GM12878 (cell line): ENCODE measurements at regions not wholly inside any gene's neighbourhood (a gene's known extent, or its start where the extent isn't known, plus 50 kb on each side); places are given as distances from the start of the nearest gene placed in this dataset.

Experiments used
- ATAC-seq: fragments of 200-7000 bp; cut with Tn5 transposase; 3 replicates; pipeline ENCODE4 v1.9.1; 2020; ENCODE audit warnings: mild to moderate bottlenecking, moderate library complexity
- BruUV-seq: library from RNA; stranded (reverse); fragments of 400-500 nt; replicated peaks from 2 replicates; lab custom pipeline; 2021; lab: Mats Ljungman, UMichigan
- CTCF ChIA-PET: fragments of 300-600 bp; sonication (Branson Sonifier 250); formaldehyde crosslinking; extraction: SDS; loops from one replicate; lab custom pipeline; 2021; ENCODE audit warnings: inconsistent platforms; lab: Yijun Ruan, JAX
- POLR2A ChIA-PET: fragments of 350-600 bp; formaldehyde crosslinking; extraction: SDS; loops from one replicate; lab custom pipeline; 2021; ENCODE audit warnings: inconsistent platforms; lab: Charles Lee
- RAD21 ChIA-PET: fragments of 300-600 bp; sonication (Branson Sonifier 250); formaldehyde crosslinking; loops from one replicate; lab custom pipeline; 2023; ENCODE audit warnings: antibody characterized with exemption; ENCODE audit not compliant: unreplicated experiment; lab: Charles Lee
- SMC1A ChIA-PET: fragments of 300-600 bp; sonication (Branson Sonifier 250); formaldehyde crosslinking; loops from one replicate; lab custom pipeline; 2023; ENCODE audit not compliant: unreplicated experiment, uncharacterized antibody; lab: Charles Lee
- DNase-seq: peaks from one replicate; pipeline ENCODE4 v3.0.0-alpha.2; 2011; ENCODE audit warnings: low read depth, low spot score
- FAIRE-seq: peaks from 3 replicates; lab custom pipeline; 2011; peaks lifted over from hg19 to GRCh38; lab: Jason Lieb, UNC
- H2AFZ ChIP-seq: 2 replicates; pipeline ENCODE4 v1.6.0; 2011; ENCODE audit warnings: low read depth, low read length, control low read depth; ENCODE audit not compliant: control insufficient read depth
- H3K27ac ChIP-seq: 2 replicates; pipeline ENCODE4 v1.5.1; 2011; ENCODE audit warnings: control low read depth; ENCODE audit not compliant: control insufficient read depth, insufficient read depth
- H3K27me3 ChIP-seq, 2 experiments: replicated peaks in 1 of 2; 2 replicates each; pipeline versions ENCODE4 v1.6.0 to v1.6.1; 2011; ENCODE audit warnings: low read length in 1 of 2; ENCODE audit not compliant: control insufficient read depth in 2 of 2, insufficient read depth in 2 of 2
- H3K36me3 ChIP-seq, 2 experiments: 2 replicates each; pipeline ENCODE4 v1.5.1; 2011; ENCODE audit warnings: low read length in 1 of 2; ENCODE audit not compliant: control insufficient read depth in 2 of 2, insufficient read depth in 2 of 2
- H3K4me1 ChIP-seq: 2 replicates; pipeline ENCODE4 v1.6.1; 2011; ENCODE audit warnings: mild to moderate bottlenecking, low read length, moderate library complexity, mixed read lengths; ENCODE audit not compliant: control insufficient read depth, insufficient read depth
- H3K4me2 ChIP-seq: 2 replicates; pipeline ENCODE4 v1.6.0; 2011; ENCODE audit warnings: control low read depth; ENCODE audit not compliant: control insufficient read depth, insufficient read depth
- H3K4me3 ChIP-seq: fragments of 200-600 bp; sonication (generic); 2 replicates; pipeline ENCODE4 v1.5.1; 2016
- H3K79me2 ChIP-seq: 2 replicates; pipeline ENCODE4 v1.6.0; 2011; ENCODE audit warnings: low read length; ENCODE audit not compliant: control insufficient read depth, insufficient read depth
- H3K9ac ChIP-seq: 2 replicates; pipeline ENCODE4 v1.8.0; 2011; ENCODE audit warnings: low read length, control low read depth, mixed read lengths; ENCODE audit not compliant: control insufficient read depth, insufficient read depth
- H3K9me3 ChIP-seq: replicated peaks from 3 replicates; pipeline ENCODE4 v1.5.1; 2011; ENCODE audit warnings: mild to moderate bottlenecking, low read length; ENCODE audit not compliant: control insufficient read depth, insufficient read depth
- H4K20me1 ChIP-seq: 2 replicates; pipeline ENCODE4 v1.6.0; 2011; ENCODE audit not compliant: control insufficient read depth, insufficient read depth
- EP300 ChIP-seq, 2 experiments: fragments of 150-350 bp in 1 of 2; IDR thresholded peaks; 2 replicates each; pipeline ENCODE4 v1.6.1; 2011 to 2012; ENCODE audit warnings: low read depth in 2 of 2, low read length in 2 of 2, borderline replicate concordance in 1 of 2, improper control_type of control experiment in 1 of 2, inconsistent platforms in 1 of 2; ENCODE audit not compliant: control insufficient read depth in 1 of 2
- MLLT1 ChIP-seq: fragments of 450-650 bp; IDR thresholded peaks from 2 replicates; pipeline ENCODE4 v1.6.1; 2016; ENCODE audit warnings: mild to moderate bottlenecking
- POLR2AphosphoS5 ChIP-seq: IDR thresholded peaks from 2 replicates; pipeline ENCODE4 v1.6.1; 2011; ENCODE audit warnings: mild to moderate bottlenecking, low read length, inconsistent platforms
- RB1 ChIP-seq: fragments of 450-650 bp; formaldehyde crosslinking; IDR thresholded peaks from 2 replicates; pipeline ENCODE4 v1.6.1; 2017; ENCODE audit warnings: mild to moderate bottlenecking, borderline replicate concordance
- RFX5 ChIP-seq: IDR thresholded peaks from 2 replicates; pipeline ENCODE4 v1.6.1; 2011; ENCODE audit warnings: low read depth, low read length, improper control_type of control experiment
- SMC3 ChIP-seq: IDR thresholded peaks from 2 replicates; pipeline ENCODE4 v1.6.1; 2011; ENCODE audit warnings: low read length, improper control_type of control experiment, borderline replicate concordance
- SP1 ChIP-seq: IDR thresholded peaks from one replicate; pipeline ENCODE4 v1.6.1; 2011; ENCODE audit warnings: low read depth, low read length
- SREBF2 ChIP-seq: IDR thresholded peaks from 2 replicates; pipeline ENCODE4 v1.6.1; 2012; ENCODE audit warnings: mild to moderate bottlenecking, low read length
- TCF7 ChIP-seq: IDR thresholded peaks from 2 replicates; pipeline ENCODE4 v1.6.1; 2014; ENCODE audit warnings: antibody characterized with exemption, borderline replicate concordance
- ZNF24 ChIP-seq: fragments of 450-650 bp; IDR thresholded peaks from 2 replicates; pipeline ENCODE4 v1.6.1; 2017; ENCODE audit warnings: antibody characterized with exemption, mild to moderate bottlenecking
- ZNF274 ChIP-seq: IDR thresholded peaks from one replicate; pipeline ENCODE4 v1.8.0; 2011; ENCODE audit not compliant: insufficient read length, insufficient read depth
- ZZZ3 ChIP-seq: IDR thresholded peaks from 2 replicates; pipeline ENCODE4 v1.6.1; 2011; ENCODE audit warnings: low read depth; ENCODE audit not compliant: control insufficient read depth, insufficient read length
- WGBS: methylation state at CpG from one replicate; pipeline ENCODE4 v1.1.6; 2016; ENCODE audit warnings: low lambda C conversion rate; ENCODE audit not compliant: insufficient replicate concordance, insufficient coverage; ENCODE audit errors: missing lambda C conversion rate; 5-methylcytosine and 5-hydroxymethylcytosine counted together
- in situ Hi-C: fragments of 300-500 bp; cut with MboI; formaldehyde crosslinking; loops from 9 replicates; pipeline ENCODE4 v1.14.3; 2018; ENCODE audit warnings: mixed read lengths
- intact Hi-C: fragments of 100-400 bp; cut with micrococcal nuclease; formaldehyde crosslinking; loops from one replicate; pipeline ENCODE4 v1.14.2; 2022; ENCODE audit not compliant: unreplicated experiment
- TF ChIP-seq, protein P1 (sequence below): IDR thresholded peaks from 2 replicates; pipeline ENCODE4 v1.6.1; 2011; ENCODE audit warnings: borderline replicate concordance, low read depth, mild to moderate bottlenecking, moderate library complexity, low read length; ENCODE audit not compliant: insufficient read depth, poor library complexity, severe bottlenecking
- TF ChIP-seq, protein P2 (sequence below): fragments of 450-650 bp; IDR thresholded peaks from 2 replicates; pipeline ENCODE4 v1.6.1; 2018; ENCODE audit warnings: borderline replicate concordance, mild to moderate bottlenecking; ENCODE audit not compliant: partially characterized antibody
- TF ChIP-seq, protein P3 (sequence below): IDR thresholded peaks from 2 replicates; pipeline ENCODE4 v1.6.1; 2011; ENCODE audit warnings: mild to moderate bottlenecking, low read depth, low read length, moderate library complexity; ENCODE audit not compliant: insufficient replicate concordance

GRCh38 chr6:170182781-170183120, 108.1 kb downstream of the DLL1 start:
- SMC1A ChIA-PET: no interaction called here
- Histone ChIP-seq H4K20me1 (no peaks in the 10 kb centered on the region), H2AFZ (no peak overlapping the region), H3K9me3 (no peaks in the 10 kb centered on the region; the same call in 2 of the 3 replicates), H3K79me2 (no peaks in the 10 kb centered on the region), H3K9ac (no peak overlapping the region), H3K4me3 (no peak overlapping the region), H3K4me2 (no peak overlapping the region), H3K36me3 (no peaks in the 10 kb centered on the region), H3K4me1 (no peaks in the 10 kb centered on the region), H3K27ac (no peak overlapping the region), H3K27me3 (no peaks in the 10 kb centered on the region)
- CTCF ChIA-PET: no interaction called here
- FAIRE-seq (no peak), ATAC-seq (no peak), DNase-seq (no peak)
- RAD21 ChIA-PET: no interaction called here
- intact Hi-C loops: no loop called here
- BruUV-seq: no TSS peak
- in situ Hi-C loops: no loop called here
- POLR2A ChIA-PET: no interaction called here
- 65% methylated on average over 10 of the region's 10 CpGs for WGBS
- TF ChIP-seq TCF7 (no peak), SMC3 (no peak), EP300 (IDR thresholded peaks at IDR 0.05; ENCODE audit: borderline replicate concordance in 1 of 2, control insufficient read depth in 1 of 2, low read depth in 2 of 2, low read length in 2 of 2) (no peak), RB1 (no peak), SP1 (no peak), ZZZ3 (no peak), POLR2AphosphoS5 (no peak), ZNF24 (no peak), SREBF2 (no peak), RFX5 (no peak), ZNF274 (no peak), MLLT1 (no peak)
- TF ChIP-seq, protein P1, sequence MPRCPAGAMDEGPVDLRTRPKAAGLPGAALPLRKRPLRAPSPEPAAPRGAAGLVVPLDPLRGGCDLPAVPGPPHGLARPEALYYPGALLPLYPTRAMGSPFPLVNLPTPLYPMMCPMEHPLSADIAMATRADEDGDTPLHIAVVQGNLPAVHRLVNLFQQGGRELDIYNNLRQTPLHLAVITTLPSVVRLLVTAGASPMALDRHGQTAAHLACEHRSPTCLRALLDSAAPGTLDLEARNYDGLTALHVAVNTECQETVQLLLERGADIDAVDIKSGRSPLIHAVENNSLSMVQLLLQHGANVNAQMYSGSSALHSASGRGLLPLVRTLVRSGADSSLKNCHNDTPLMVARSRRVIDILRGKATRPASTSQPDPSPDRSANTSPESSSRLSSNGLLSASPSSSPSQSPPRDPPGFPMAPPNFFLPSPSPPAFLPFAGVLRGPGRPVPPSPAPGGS: no peak
- TF ChIP-seq, protein P2, sequence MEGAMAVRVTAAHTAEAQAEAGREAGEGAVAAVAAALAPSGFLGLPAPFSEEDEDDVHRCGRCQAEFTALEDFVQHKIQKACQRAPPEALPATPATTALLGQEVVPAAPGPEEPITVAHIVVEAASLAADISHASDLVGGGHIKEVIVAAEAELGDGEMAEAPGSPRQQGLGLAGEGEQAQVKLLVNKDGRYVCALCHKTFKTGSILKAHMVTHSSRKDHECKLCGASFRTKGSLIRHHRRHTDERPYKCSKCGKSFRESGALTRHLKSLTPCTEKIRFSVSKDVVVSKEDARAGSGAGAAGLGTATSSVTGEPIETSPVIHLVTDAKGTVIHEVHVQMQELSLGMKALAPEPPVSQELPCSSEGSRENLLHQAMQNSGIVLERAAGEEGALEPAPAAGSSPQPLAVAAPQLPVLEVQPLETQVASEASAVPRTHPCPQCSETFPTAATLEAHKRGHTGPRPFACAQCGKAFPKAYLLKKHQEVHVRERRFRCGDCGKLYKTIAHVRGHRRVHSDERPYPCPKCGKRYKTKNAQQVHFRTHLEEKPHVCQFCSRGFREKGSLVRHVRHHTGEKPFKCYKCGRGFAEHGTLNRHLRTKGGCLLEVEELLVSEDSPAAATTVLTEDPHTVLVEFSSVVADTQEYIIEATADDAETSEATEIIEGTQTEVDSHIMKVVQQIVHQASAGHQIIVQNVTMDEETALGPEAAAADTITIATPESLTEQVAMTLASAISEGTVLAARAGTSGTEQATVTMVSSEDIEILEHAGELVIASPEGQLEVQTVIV: no peak
- TF ChIP-seq, protein P3, sequence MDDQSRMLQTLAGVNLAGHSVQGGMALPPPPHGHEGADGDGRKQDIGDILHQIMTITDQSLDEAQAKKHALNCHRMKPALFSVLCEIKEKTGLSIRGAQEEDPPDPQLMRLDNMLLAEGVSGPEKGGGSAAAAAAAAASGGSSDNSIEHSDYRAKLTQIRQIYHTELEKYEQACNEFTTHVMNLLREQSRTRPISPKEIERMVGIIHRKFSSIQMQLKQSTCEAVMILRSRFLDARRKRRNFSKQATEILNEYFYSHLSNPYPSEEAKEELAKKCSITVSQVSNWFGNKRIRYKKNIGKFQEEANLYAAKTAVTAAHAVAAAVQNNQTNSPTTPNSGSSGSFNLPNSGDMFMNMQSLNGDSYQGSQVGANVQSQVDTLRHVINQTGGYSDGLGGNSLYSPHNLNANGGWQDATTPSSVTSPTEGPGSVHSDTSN: no peak
